GM23248 (cell line): ENCODE measurements at regions not wholly inside any gene's neighbourhood (a gene's known extent, or its start where the extent isn't known, plus 50 kb on each side); places are given as distances from the start of the nearest gene placed in this dataset.
"Not testable (repeated sequence)": the region's sequence is repeated elsewhere in the genome, so short reads cannot be mapped to it uniquely, and the experiment has no call there.

Experiments
- DNase-seq: peaks from one replicate; pipeline ENCODE4 v3.0.0-alpha.2; 2015
- H2AFZ ChIP-seq: fragments of 200-600 bp; sonication (generic); 2 replicates; pipeline ENCODE4 v1.6.1; 2016; ENCODE audit warnings: antibody characterized with exemption
- H3F3A ChIP-seq: fragments of 200-600 bp; sonication (generic); 2 replicates; pipeline ENCODE4 v1.6.1; 2016; ENCODE audit warnings: mild to moderate bottlenecking, antibody characterized with exemption, mixed run types; ENCODE audit not compliant: insufficient read depth
- H3K27ac ChIP-seq: fragments of 200-600 bp; sonication (generic); 2 replicates; pipeline ENCODE4 v1.5.1; 2016; ENCODE audit warnings: mild to moderate bottlenecking
- H3K27me3 ChIP-seq: fragments of 200-600 bp; sonication (generic); replicated peaks from 2 replicates; pipeline ENCODE4 v1.6.1; 2016; ENCODE audit warnings: mild to moderate bottlenecking; ENCODE audit not compliant: insufficient read depth
- H3K36me3 ChIP-seq: fragments of 200-600 bp; sonication (generic); 2 replicates; pipeline ENCODE4 v1.6.1; 2016; ENCODE audit warnings: low read depth, mild to moderate bottlenecking
- H3K4me1 ChIP-seq: fragments of 200-600 bp; sonication (generic); 2 replicates; pipeline ENCODE4 v1.6.1; 2016; ENCODE audit warnings: mild to moderate bottlenecking; ENCODE audit not compliant: insufficient read depth
- H3K4me2 ChIP-seq: fragments of 200-600 bp; sonication (generic); one replicate; pipeline ENCODE4 v1.6.1; 2016; ENCODE audit warnings: mild to moderate bottlenecking; ENCODE audit not compliant: unreplicated experiment
- H3K4me3 ChIP-seq: fragments of 200-600 bp; sonication (generic); 2 replicates; pipeline ENCODE4 v1.5.1; 2016; ENCODE audit warnings: mild to moderate bottlenecking
- H3K79me2 ChIP-seq: fragments of 200-600 bp; sonication (generic); 2 replicates; pipeline ENCODE4 v1.6.1; 2016; ENCODE audit warnings: mild to moderate bottlenecking; ENCODE audit not compliant: insufficient read depth
- H3K9ac ChIP-seq: fragments of 200-600 bp; sonication (generic); 2 replicates; pipeline ENCODE4 v1.6.1; 2016; ENCODE audit warnings: mild to moderate bottlenecking
- H3K9me2 ChIP-seq: fragments of 200-600 bp; sonication (generic); 2 replicates; pipeline ENCODE4 v1.6.1; 2016; ENCODE audit warnings: mixed run types, mild to moderate bottlenecking, moderate library complexity; ENCODE audit not compliant: insufficient read depth
- H3K9me3 ChIP-seq: fragments of 200-600 bp; sonication (generic); one replicate; pipeline ENCODE4 v1.6.1; 2017; ENCODE audit warnings: low read depth
- H4K20me1 ChIP-seq: fragments of 200-600 bp; sonication (generic); 2 replicates; pipeline ENCODE4 v1.6.0; 2016; ENCODE audit not compliant: insufficient read depth
- EZH2 ChIP-seq: fragments of 200-600 bp; sonication (generic); IDR thresholded peaks from 2 replicates; pipeline ENCODE4 v1.6.1; 2018; ENCODE audit warnings: antibody characterized with exemption, mild to moderate bottlenecking; ENCODE audit not compliant: insufficient read depth, poor library complexity, severe bottlenecking
- EZH2phosphoT487 ChIP-seq: fragments of 200-600 bp; sonication (generic); IDR thresholded peaks from 2 replicates; pipeline ENCODE4 v1.6.1; 2018; ENCODE audit warnings: antibody characterized with exemption, moderate library complexity, mild to moderate bottlenecking, low read depth; ENCODE audit not compliant: insufficient read depth
- WGBS, 2 experiments: methylation state at CpG; one replicate each; pipeline ENCODE4 v1.1.6; 2015 to 2017; ENCODE audit warnings: low lambda C conversion rate in 2 of 2, low coverage in 1 of 2; ENCODE audit errors: missing lambda C conversion rate in 2 of 2; 5-methylcytosine and 5-hydroxymethylcytosine counted together
- in situ Hi-C: fragments of 300-500 bp; cut with MboI; formaldehyde crosslinking; loops from 2 replicates; pipeline ENCODE4 v1.15.0; 2020

GRCh38 chr12:7591531-7591930 is 74.2 kb downstream of the APOBEC1 start:
- peaks cover 26% of the 10 kb centered on the region for H3K27me3 ChIP-seq
- no peak for DNase-seq
- H3K27ac ChIP-seq = no peak overlapping the region
- no peak overlapping the region for H3K4me2 ChIP-seq
- no peaks in the 10 kb centered on the region for H3K9me3 ChIP-seq
- no peak overlapping the region for H3K4me3 ChIP-seq
- no peaks in the 10 kb centered on the region for H3K9me2 ChIP-seq
- no peaks in the 10 kb centered on the region for H4K20me1 ChIP-seq
- no peaks in the 10 kb centered on the region for H3K36me3 ChIP-seq
- in situ Hi-C loops = no loop called here
- H3F3A ChIP-seq = no peaks in the 10 kb centered on the region
- TF ChIP-seq EZH2 = no peak
- no peak for TF ChIP-seq EZH2phosphoT487
- no peak overlapping the region for H3K9ac ChIP-seq
- H3K79me2 ChIP-seq = no peaks in the 10 kb centered on the region
- H2AFZ ChIP-seq = no peak overlapping the region
- no peaks in the 10 kb centered on the region for H3K4me1 ChIP-seq
- WGBS, 2 experiments = 46 to 54% methylated on average over 4 of the region's 4 CpGs

- H2AFZ ChIP-seq, H3K9ac ChIP-seq, H3K36me3 ChIP-seq, H3K4me2 ChIP-seq, DNase-seq, H3F3A ChIP-seq, H3K4me3 ChIP-seq, H3K9me2 ChIP-seq, H3K4me1 ChIP-seq, H3K79me2 ChIP-seq, H3K27ac ChIP-seq, in situ Hi-C loops, H3K9me3 ChIP-seq, H4K20me1 ChIP-seq: not testable (repeated sequence)
- WGBS, 2 experiments = 80 to 87% methylated on average over 1 to 25 of the region's 27 CpGs
- peaks cover 19% of the 10 kb centered on the region for H3K27me3 ChIP-seq
Observed at GRCh38 chr12:7590085-7590484, 75.6 kb downstream of the APOBEC1 start.

- H4K20me1 ChIP-seq, H3K4me2 ChIP-seq, in situ Hi-C loops, H3K27me3 ChIP-seq, H3K36me3 ChIP-seq, H3K9ac ChIP-seq, H3K27ac ChIP-seq, H3F3A ChIP-seq, H3K4me3 ChIP-seq, H3K79me2 ChIP-seq, H3K9me2 ChIP-seq, H2AFZ ChIP-seq, H3K4me1 ChIP-seq, H3K9me3 ChIP-seq: not testable (repeated sequence)
- peak; percentile 73 for DNase-seq
- 50 to 54% methylated on average over 4 of the region's 4 CpGs for WGBS, 2 experiments
Observed at GRCh38 chr12:7588742-7589329, 76.9 kb downstream of the APOBEC1 start.

- H2AFZ ChIP-seq, H3K36me3 ChIP-seq, H3K4me2 ChIP-seq, in situ Hi-C loops, H3K9ac ChIP-seq, H3K4me1 ChIP-seq, H3K27me3 ChIP-seq, H3K27ac ChIP-seq, H4K20me1 ChIP-seq, H3K79me2 ChIP-seq, H3K4me3 ChIP-seq, H3K9me3 ChIP-seq, H3K9me2 ChIP-seq, H3F3A ChIP-seq: not testable (repeated sequence)
- peak; percentile 12 for DNase-seq
- 38 to 48% methylated on average over 1 of the region's 1 CpG for WGBS, 2 experiments
Observed at GRCh38 chr12:7584137-7584536, 80.6 kb upstream of the CD163 start.

GRCh38 chr12:7583471-7583870 is 79.9 kb upstream of the CD163 start:
- no peak overlapping the region for H3K9ac ChIP-seq
- WGBS, 2 experiments = 31 to 53% methylated on average over 6 of the region's 6 CpGs
- no peaks in the 10 kb centered on the region for H3K36me3 ChIP-seq
- no peaks in the 10 kb centered on the region for H4K20me1 ChIP-seq
- TF ChIP-seq EZH2phosphoT487 = no peak
- no peaks in the 10 kb centered on the region for H3K9me3 ChIP-seq
- no peak overlapping the region for H3K4me3 ChIP-seq
- no peak for DNase-seq
- H3K4me2 ChIP-seq = no peak overlapping the region
- no peak overlapping the region for H3K27ac ChIP-seq
- in situ Hi-C loops = no loop called here
- H3K9me2 ChIP-seq = no peaks in the 10 kb centered on the region
- H3K79me2 ChIP-seq = no peaks in the 10 kb centered on the region
- no peaks in the 10 kb centered on the region for H3F3A ChIP-seq
- H3K4me1 ChIP-seq = no peaks in the 10 kb centered on the region
- H2AFZ ChIP-seq = no peak overlapping the region
- H3K27me3 ChIP-seq = no peaks in the 10 kb centered on the region
